ENCODE measurements at regions not wholly inside any gene's neighbourhood (a gene's known extent, or its start where the extent isn't known, plus 50 kb on each side); places are given as distances from the start of the nearest gene placed in this dataset.

GRCh38 chr6:105901583-105901982 lies 184.6 kb upstream of the PRDM1 start:
- DNase-seq, result no peak

GRCh38 chr6:105900125-105900937 lies 185.8 kb upstream of the PRDM1 start:
- peak; percentile 85 for DNase-seq

- DNase-seq, result peak; percentile 83
Observed at GRCh38 chr6:105898286-105898685, 187.8 kb upstream of the PRDM1 start.

GRCh38 chr6:105897131-105897530 lies 189.0 kb upstream of the PRDM1 start:
- no peak for DNase-seq

- no peak for DNase-seq
Observed at GRCh38 chr6:105896821-105897095, 189.4 kb upstream of the PRDM1 start.

GRCh38 chr6:105896052-105896820 lies 189.9 kb upstream of the PRDM1 start:
- no peak for DNase-seq

- DNase-seq, result no peak
Observed at GRCh38 chr6:105894556-105894955, 191.6 kb upstream of the PRDM1 start.

- no peak for DNase-seq
Observed at GRCh38 chr6:105893741-105894140, 192.4 kb upstream of the PRDM1 start.

- DNase-seq, result no peak
Observed at GRCh38 chr6:105892577-105893262, 193.4 kb upstream of the PRDM1 start.

- DNase-seq, result no peak
Observed at GRCh38 chr6:105890521-105891244, 195.5 kb upstream of the PRDM1 start.

- no peak for DNase-seq
Observed at GRCh38 chr6:105889902-105890301, 196.2 kb upstream of the PRDM1 start.

- no peak for DNase-seq
Observed at GRCh38 chr6:105886814-105887544, 199.2 kb upstream of the PRDM1 start.

- DNase-seq, result no peak
Observed at GRCh38 chr6:105886066-105886813, 199.9 kb upstream of the PRDM1 start.

GRCh38 chr6:105884426-105884825 lies 201.7 kb upstream of the PRDM1 start:
- no peak for DNase-seq

GRCh38 chr6:105884011-105884410 lies 202.1 kb upstream of the PRDM1 start:
- DNase-seq, result no peak

- DNase-seq, result no peak
Observed at GRCh38 chr6:105882828-105883227, 203.3 kb upstream of the PRDM1 start.

- DNase-seq, result no peak
Observed at GRCh38 chr6:105882121-105882803, 203.9 kb upstream of the PRDM1 start.

- no peak for DNase-seq
Observed at GRCh38 chr6:105881608-105882007, 204.5 kb upstream of the PRDM1 start.

GRCh38 chr6:105880030-105880492 lies 206.1 kb upstream of the PRDM1 start:
- peak; percentile 65 for DNase-seq

- DNase-seq, result no peak
Observed at GRCh38 chr6:105879146-105879545, 207.0 kb upstream of the PRDM1 start.

Data from activated CD4-positive, alpha-beta T cell treated with anti-CD3 and anti-CD28 coated beads, Interleukin-2, Interleukin-6, amounts not matched to agents 100 ng/mL and 50 ng/mL, durations not matched to agents 16 hours and 8 hours (primary cell).